Testis (tissue), 2 donors: ENCODE measurements at regions not wholly inside any gene's neighbourhood (a gene's known extent, or its start where the extent isn't known, plus 50 kb on each side); places are given as distances from the start of the nearest gene placed in this dataset.

Experiments used
- DNase-seq: peaks from one replicate; pipeline ENCODE4 v3.0.0-alpha.2; 2019
- H3K27ac ChIP-seq, 2 donors: fragments of 200-600 bp; sonication (generic); one replicate each; pipeline ENCODE4 v1.5.1; 2019
- H3K27me3 ChIP-seq: fragments of 200-600 bp; sonication (generic); one replicate; pipeline ENCODE4 v1.5.1; 2019
- H3K36me3 ChIP-seq: fragments of 200-600 bp; sonication (generic); one replicate; pipeline ENCODE4 v1.5.1; 2017; ENCODE audit warnings: low read depth; ENCODE audit errors: missing control alignments
- H3K4me1 ChIP-seq: fragments of 200-600 bp; sonication (generic); one replicate; pipeline ENCODE4 v1.5.1; 2019
- H3K4me3 ChIP-seq, 2 donors: fragments of 200-600 bp; sonication (generic); one replicate each; pipeline ENCODE4 v1.5.1; 2017 to 2019
- H3K9me3 ChIP-seq: fragments of 200-600 bp; sonication (generic); one replicate; pipeline ENCODE4 v1.5.1; 2017
- POLR2A ChIP-seq: fragments of 450-650 bp; IDR thresholded peaks from one replicate; pipeline ENCODE4 v1.6.1; 2017; ENCODE audit warnings: antibody characterized with exemption, mild to moderate bottlenecking, moderate library complexity
- WGBS, 2 donors: methylation state at CpG; one replicate each; pipeline ENCODE4 v1.1.5; 2018; 5-methylcytosine and 5-hydroxymethylcytosine counted together
- intact Hi-C: fragments of 100-400 bp; cut with DNase I; formaldehyde crosslinking; loops from one replicate; pipeline ENCODE4 v1.15.1; 2023; ENCODE audit warnings: low total_unique reads
- TF ChIP-seq, protein P1 (sequence below), 3 experiments: fragments of 450-650 bp in 2 of 3; fragments of 200-600 bp in 1 of 3; sonication (generic) in 1 of 3; IDR thresholded peaks; one replicate each; pipeline ENCODE4 v1.5.1; 2016 to 2019; ENCODE audit warnings: antibody characterized with exemption in 3 of 3, mild to moderate bottlenecking in 2 of 3, moderate library complexity in 1 of 3

DNA sequence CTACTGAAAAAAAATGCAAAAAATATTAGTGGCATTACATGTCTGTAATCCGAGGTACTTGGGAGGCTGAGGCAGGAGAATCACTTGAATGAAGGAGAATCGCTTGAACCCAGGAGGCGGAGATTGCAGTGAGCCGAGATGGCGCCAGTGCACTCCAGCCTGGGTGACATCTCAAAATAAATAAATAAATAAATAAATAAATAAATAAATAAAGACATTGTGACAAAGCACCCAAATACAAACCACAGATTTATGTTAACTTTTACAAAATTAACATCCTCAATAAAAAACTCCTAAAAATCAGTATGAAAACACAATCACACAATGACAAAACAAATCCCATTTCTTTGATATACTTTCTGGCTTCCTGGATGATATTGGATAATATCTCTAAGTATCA, 808.3 kb downstream of the REEP3 start:
- DNase-seq, result no peak
- Histone ChIP-seq H3K4me1 (no peaks in the 10 kb centered on the region), H3K9me3 (no peaks in the 10 kb centered on the region), H3K27me3 (no peaks in the 10 kb centered on the region), H3K4me3 (no peak overlapping the region), H3K27ac (no peak overlapping the region), H3K36me3 (no peaks in the 10 kb centered on the region)
- WGBS, 2 donors, result 93 to 95% methylated on average over 5 of the region's 5 CpGs
- TF ChIP-seq, protein P1, sequence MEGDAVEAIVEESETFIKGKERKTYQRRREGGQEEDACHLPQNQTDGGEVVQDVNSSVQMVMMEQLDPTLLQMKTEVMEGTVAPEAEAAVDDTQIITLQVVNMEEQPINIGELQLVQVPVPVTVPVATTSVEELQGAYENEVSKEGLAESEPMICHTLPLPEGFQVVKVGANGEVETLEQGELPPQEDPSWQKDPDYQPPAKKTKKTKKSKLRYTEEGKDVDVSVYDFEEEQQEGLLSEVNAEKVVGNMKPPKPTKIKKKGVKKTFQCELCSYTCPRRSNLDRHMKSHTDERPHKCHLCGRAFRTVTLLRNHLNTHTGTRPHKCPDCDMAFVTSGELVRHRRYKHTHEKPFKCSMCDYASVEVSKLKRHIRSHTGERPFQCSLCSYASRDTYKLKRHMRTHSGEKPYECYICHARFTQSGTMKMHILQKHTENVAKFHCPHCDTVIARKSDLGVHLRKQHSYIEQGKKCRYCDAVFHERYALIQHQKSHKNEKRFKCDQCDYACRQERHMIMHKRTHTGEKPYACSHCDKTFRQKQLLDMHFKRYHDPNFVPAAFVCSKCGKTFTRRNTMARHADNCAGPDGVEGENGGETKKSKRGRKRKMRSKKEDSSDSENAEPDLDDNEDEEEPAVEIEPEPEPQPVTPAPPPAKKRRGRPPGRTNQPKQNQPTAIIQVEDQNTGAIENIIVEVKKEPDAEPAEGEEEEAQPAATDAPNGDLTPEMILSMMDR (IDR thresholded peaks at IDR 0.05), result no peak
- no peak for TF ChIP-seq POLR2A
- intact Hi-C loops, result no loop called here

DNA sequence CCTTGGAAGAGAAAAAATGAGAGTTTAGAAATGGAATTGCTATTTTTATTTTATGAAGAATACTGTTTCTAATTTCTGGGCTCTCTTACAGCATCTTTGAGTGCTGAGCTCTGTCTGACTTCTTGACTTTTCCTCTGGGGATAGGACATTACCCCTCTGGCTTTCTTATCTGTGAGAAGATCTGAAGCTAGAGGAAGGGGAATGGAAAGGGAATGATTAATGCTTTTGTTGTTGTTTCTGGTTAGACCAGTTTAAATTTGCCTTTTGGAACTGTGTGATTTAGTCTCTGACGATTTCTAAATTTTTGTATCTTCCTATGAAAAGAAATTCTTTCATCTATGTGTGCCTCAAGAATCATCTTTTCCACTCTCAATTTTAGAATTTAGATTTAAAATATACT, 811.4 kb downstream of the REEP3 start:
- H3K4me1 ChIP-seq, result no peaks in the 10 kb centered on the region
- no peak for DNase-seq
- H3K9me3 ChIP-seq, result no peaks in the 10 kb centered on the region
- H3K27ac ChIP-seq, result no peak overlapping the region
- H3K4me3 ChIP-seq, result no peak overlapping the region
- TF ChIP-seq POLR2A, result no peak
- H3K36me3 ChIP-seq, result no peaks in the 10 kb centered on the region
- WGBS, 2 donors, result 33 to 62% methylated on average over 1 of the region's 1 CpG
- intact Hi-C loops, result no loop called here
- H3K27me3 ChIP-seq, result no peaks in the 10 kb centered on the region

DNA sequence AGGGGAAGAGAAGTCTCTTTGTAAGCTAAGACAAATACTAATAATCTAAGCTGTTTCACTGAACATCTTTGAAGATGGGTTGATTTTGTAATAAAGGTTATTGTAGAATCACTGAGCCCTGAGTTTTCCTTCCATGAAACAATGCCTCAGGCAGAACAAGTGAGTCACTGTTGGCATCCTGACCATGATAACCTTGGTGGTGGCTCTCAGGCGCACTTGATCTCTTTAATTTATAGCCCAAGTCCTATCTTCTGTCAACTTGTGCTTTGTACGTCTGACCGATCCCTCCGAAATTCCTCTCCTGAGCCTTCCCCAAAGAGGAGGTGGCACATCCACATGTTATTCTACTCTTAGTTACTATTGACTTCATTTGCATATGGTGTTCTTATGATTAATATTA, 812.9 kb downstream of the REEP3 start:
- no peaks in the 10 kb centered on the region for H3K27me3 ChIP-seq
- H3K9me3 ChIP-seq, result no peaks in the 10 kb centered on the region
- no peak for DNase-seq
- H3K4me1 ChIP-seq, result no peaks in the 10 kb centered on the region
- WGBS, 2 donors, result 91 to 97% methylated on average over 4 of the region's 4 CpGs
- H3K36me3 ChIP-seq, result no peaks in the 10 kb centered on the region
- intact Hi-C loops, result no loop called here
- TF ChIP-seq POLR2A, result no peak
- TF ChIP-seq, protein P1 (IDR thresholded peaks at IDR 0.05), result no peak
- H3K4me3 ChIP-seq, result no peak overlapping the region
- no peak overlapping the region for H3K27ac ChIP-seq

DNA sequence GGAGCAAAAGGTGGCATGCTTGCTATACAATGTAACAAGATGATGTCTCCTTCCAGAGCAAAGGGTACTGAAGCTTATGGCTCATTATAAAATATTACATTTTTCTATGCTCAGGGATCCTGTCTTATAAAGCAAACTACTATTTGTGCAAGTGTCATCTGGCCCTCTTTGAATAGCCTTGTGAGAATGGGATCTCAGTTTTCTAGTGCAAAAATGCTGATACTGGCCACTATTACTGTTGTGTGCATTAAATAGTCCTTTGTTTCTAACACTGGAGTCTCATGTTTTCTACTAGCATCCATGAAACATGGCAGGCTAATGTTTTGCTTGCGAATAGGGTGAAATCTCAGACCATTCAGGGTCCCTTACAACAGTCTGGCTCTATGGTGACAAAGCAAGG, 823.0 kb downstream of the REEP3 start:
- no peak overlapping the region for H3K4me3 ChIP-seq
- no peaks in the 10 kb centered on the region for H3K36me3 ChIP-seq
- intact Hi-C loops, result no loop called here
- TF ChIP-seq, protein P1 (IDR thresholded peaks at IDR 0.05), result no peak
- TF ChIP-seq POLR2A, result no peak
- H3K27me3 ChIP-seq, result no peaks in the 10 kb centered on the region
- WGBS, 2 donors, result 88 to 93% methylated on average over 1 of the region's 1 CpG
- no peak for DNase-seq
- H3K4me1 ChIP-seq, result no peaks in the 10 kb centered on the region
- no peak overlapping the region for H3K27ac ChIP-seq
- H3K9me3 ChIP-seq, result no peaks in the 10 kb centered on the region

DNA sequence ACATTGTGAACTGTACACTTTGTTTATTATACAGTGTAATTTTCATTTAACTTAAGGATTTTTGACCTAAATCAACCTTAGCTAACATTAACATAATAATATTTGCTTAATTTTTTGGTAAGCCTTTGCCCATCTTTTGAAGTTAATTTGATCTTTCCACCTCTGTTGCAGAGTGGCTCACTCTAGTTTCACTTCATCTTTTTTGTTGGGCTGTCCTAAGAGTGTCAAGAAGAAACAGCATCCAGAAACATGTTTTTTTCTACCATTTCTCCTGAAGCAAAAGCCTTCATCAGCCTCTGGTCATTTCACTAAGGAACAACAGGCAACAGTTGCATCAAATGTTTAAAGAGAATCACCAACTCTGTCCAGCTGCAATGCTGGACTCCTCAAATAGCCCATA, 824.7 kb downstream of the REEP3 start:
- H3K27me3 ChIP-seq, result no peaks in the 10 kb centered on the region
- intact Hi-C loops, result no loop called here
- no peaks in the 10 kb centered on the region for H3K9me3 ChIP-seq
- H3K27ac ChIP-seq, result no peak overlapping the region
- H3K4me1 ChIP-seq, result no peaks in the 10 kb centered on the region
- TF ChIP-seq, protein P1 (IDR thresholded peaks at IDR 0.05), result no peak
- no peak for TF ChIP-seq POLR2A
- H3K4me3 ChIP-seq, result no peak overlapping the region
- H3K36me3 ChIP-seq, result no peaks in the 10 kb centered on the region
- no peak for DNase-seq
